Choroid plexus epithelial cell (primary cell): ENCODE measurements at regions not wholly inside any gene's neighbourhood (a gene's known extent, or its start where the extent isn't known, plus 50 kb on each side); places are given as distances from the start of the nearest gene placed in this dataset.

Source experiments
- DNase-seq: peaks from one replicate; pipeline ENCODE4 v3.0.0-alpha.2; 2010; ENCODE audit warnings: low read depth
- H3K4me3 ChIP-seq: 2 replicates; pipeline ENCODE4 v1.5.1; 2011; ENCODE audit warnings: low read depth, mild to moderate bottlenecking, control low read depth, low read length, moderate library complexity
- CTCF ChIP-seq: conservative IDR thresholded peaks from 2 replicates; pipeline ENCODE4 v1.5.1; 2011; ENCODE audit warnings: low read depth, mild to moderate bottlenecking, control low read depth, inconsistent platforms, low read length, moderate library complexity

- H3K4me3 ChIP-seq = no peak overlapping the region
- no peak for DNase-seq
- TF ChIP-seq CTCF = no peak
Measured at GRCh38 chr5:98121036-98121936, 652.2 kb upstream of the RGMB start.

GRCh38 chr5:98128271-98128670 is 645.2 kb upstream of the RGMB start:
- no peak for DNase-seq
- no peak for TF ChIP-seq CTCF
- H3K4me3 ChIP-seq = no peak overlapping the region

- TF ChIP-seq CTCF = no peak
- no peak for DNase-seq
- H3K4me3 ChIP-seq = no peak overlapping the region
Measured at GRCh38 chr5:98128846-98129245, 644.6 kb upstream of the RGMB start.

GRCh38 chr5:98130261-98131035 is 643.0 kb upstream of the RGMB start:
- TF ChIP-seq CTCF = no peak
- no peak for DNase-seq
- H3K4me3 ChIP-seq = no peak overlapping the region

- H3K4me3 ChIP-seq = no peak overlapping the region
- no peak for TF ChIP-seq CTCF
Measured at GRCh38 chr5:98144116-98144515, 629.3 kb upstream of the RGMB start.

GRCh38 chr5:98144710-98145109 is 628.8 kb upstream of the RGMB start:
- no peak for TF ChIP-seq CTCF
- H3K4me3 ChIP-seq = no peak overlapping the region
- no peak for DNase-seq

More at GRCh38 chr5:98144116-98144515, 629.3 kb upstream of the RGMB start:
- peak; percentile 6 for DNase-seq
